Osteoblast (primary cell): ENCODE measurements at regions not wholly inside any gene's neighbourhood (a gene's known extent, or its start where the extent isn't known, plus 50 kb on each side); places are given as distances from the start of the nearest gene placed in this dataset.
A peak's percentile ranks its signal among the peaks of the same experiment; 100 is the strongest.

Source experiments
- DNase-seq: peaks from one replicate; pipeline ENCODE4 v3.0.0; 2011; ENCODE audit warnings: low spot score, mixed read lengths; ENCODE audit not compliant: insufficient read length; ENCODE audit errors: missing footprints
- H2AFZ ChIP-seq: 2 replicates; pipeline ENCODE4 v1.6.0; 2011; ENCODE audit warnings: mild to moderate bottlenecking, low read length
- H3K27ac ChIP-seq: 2 replicates; pipeline ENCODE4 v1.5.1; 2011; ENCODE audit warnings: mild to moderate bottlenecking, low read depth, low read length, moderate library complexity
- H3K27me3 ChIP-seq: 2 replicates; pipeline ENCODE4 v1.6.0; 2012; ENCODE audit warnings: mild to moderate bottlenecking, control low read depth, inconsistent platforms, low read length, moderate library complexity; ENCODE audit not compliant: insufficient read depth
- H3K36me3 ChIP-seq: 2 replicates; pipeline ENCODE4 v1.5.1; 2011; ENCODE audit warnings: mild to moderate bottlenecking, low read length, control low read depth, moderate library complexity; ENCODE audit not compliant: insufficient read depth
- H3K4me1 ChIP-seq: 2 replicates; pipeline ENCODE4 v1.5.1; 2011; ENCODE audit warnings: mild to moderate bottlenecking, low read length, control low read depth, moderate library complexity; ENCODE audit not compliant: insufficient read depth
- H3K4me2 ChIP-seq: 2 replicates; pipeline ENCODE4 v1.6.0; 2011; ENCODE audit warnings: mild to moderate bottlenecking, low read length; ENCODE audit not compliant: insufficient read depth
- H3K4me3 ChIP-seq: fragments of 200-600 bp; sonication (generic); 3 replicates; pipeline ENCODE4 v1.5.1; 2012; ENCODE audit warnings: mild to moderate bottlenecking, low read length, inconsistent platforms; ENCODE audit not compliant: insufficient read depth
- H3K79me2 ChIP-seq: 2 replicates; pipeline ENCODE4 v1.6.0; 2012; ENCODE audit warnings: mild to moderate bottlenecking, low read length, control low read depth, inconsistent platforms; ENCODE audit not compliant: insufficient read depth
- H3K9me3 ChIP-seq: 2 replicates; pipeline ENCODE4 v1.5.1; 2011; ENCODE audit warnings: low read depth, low read length, control low read depth
- H4K20me1 ChIP-seq: 2 replicates; pipeline ENCODE4 v1.6.0; 2012; ENCODE audit warnings: mild to moderate bottlenecking, low read length, control low read depth; ENCODE audit not compliant: insufficient read depth
- TF ChIP-seq, protein P1 (sequence below): IDR thresholded peaks from 2 replicates; pipeline ENCODE4 v1.5.1; 2011; ENCODE audit warnings: mild to moderate bottlenecking, low read depth, low read length, moderate library complexity; ENCODE audit errors: extremely low read depth

DNA sequence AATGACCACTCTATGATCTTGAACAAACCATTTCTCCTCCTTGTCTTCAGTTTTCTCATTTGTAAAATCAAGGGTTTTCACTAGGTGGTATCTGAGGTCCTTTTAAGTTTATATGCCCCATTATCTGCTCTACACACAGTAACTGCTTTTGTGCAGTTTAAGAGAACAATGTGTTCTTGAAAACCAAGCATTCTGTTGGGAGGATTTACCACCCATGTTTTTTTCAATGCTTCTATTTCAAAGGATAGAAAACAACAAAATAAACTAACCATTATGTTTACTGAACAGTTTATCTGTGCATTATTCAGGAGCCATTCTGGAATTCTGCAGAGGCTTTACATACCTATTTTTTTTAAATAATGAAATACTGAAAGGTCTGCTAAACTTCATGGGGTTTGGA is 67.6 kb upstream of the C3orf49 start:
- Histone ChIP-seq H2AFZ (no peak overlapping the region), H3K4me3 (no peak overlapping the region), H4K20me1 (no peaks in the 10 kb centered on the region), H3K36me3 (no peaks in the 10 kb centered on the region), H3K27me3 (no peaks in the 10 kb centered on the region), H3K9me3 (no peaks in the 10 kb centered on the region), H3K4me1 (no peaks in the 10 kb centered on the region), H3K79me2 (no peaks in the 10 kb centered on the region), H3K4me2 (no peak overlapping the region), H3K27ac (no peak overlapping the region)
- no peak for DNase-seq
- TF ChIP-seq, protein P1, sequence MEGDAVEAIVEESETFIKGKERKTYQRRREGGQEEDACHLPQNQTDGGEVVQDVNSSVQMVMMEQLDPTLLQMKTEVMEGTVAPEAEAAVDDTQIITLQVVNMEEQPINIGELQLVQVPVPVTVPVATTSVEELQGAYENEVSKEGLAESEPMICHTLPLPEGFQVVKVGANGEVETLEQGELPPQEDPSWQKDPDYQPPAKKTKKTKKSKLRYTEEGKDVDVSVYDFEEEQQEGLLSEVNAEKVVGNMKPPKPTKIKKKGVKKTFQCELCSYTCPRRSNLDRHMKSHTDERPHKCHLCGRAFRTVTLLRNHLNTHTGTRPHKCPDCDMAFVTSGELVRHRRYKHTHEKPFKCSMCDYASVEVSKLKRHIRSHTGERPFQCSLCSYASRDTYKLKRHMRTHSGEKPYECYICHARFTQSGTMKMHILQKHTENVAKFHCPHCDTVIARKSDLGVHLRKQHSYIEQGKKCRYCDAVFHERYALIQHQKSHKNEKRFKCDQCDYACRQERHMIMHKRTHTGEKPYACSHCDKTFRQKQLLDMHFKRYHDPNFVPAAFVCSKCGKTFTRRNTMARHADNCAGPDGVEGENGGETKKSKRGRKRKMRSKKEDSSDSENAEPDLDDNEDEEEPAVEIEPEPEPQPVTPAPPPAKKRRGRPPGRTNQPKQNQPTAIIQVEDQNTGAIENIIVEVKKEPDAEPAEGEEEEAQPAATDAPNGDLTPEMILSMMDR: no peak

DNA sequence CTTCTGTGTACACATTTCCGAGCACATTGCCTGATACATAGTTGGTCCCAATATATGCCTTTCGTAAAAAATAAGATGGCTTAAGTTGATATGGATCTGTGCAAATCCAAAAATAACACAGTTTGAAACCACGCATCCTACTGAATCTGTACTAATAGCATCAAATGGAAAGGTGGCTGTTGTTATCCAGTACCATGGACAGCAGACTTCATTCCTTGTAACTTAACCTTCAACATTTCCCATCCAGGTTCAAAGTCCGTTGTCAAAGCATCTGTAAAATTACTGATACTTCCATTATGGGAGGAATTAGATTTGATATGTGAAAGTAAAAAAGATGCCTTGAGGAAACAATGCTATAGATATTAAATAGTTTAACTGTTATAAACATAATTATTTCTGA is 65.5 kb upstream of the C3orf49 start:
- H3K9me3 ChIP-seq: no peaks in the 10 kb centered on the region
- no peak overlapping the region for H3K4me2 ChIP-seq
- no peak for DNase-seq
- H4K20me1 ChIP-seq: no peaks in the 10 kb centered on the region
- H3K27me3 ChIP-seq: no peaks in the 10 kb centered on the region
- H3K4me1 ChIP-seq: no peaks in the 10 kb centered on the region
- no peak overlapping the region for H3K27ac ChIP-seq
- no peaks in the 10 kb centered on the region for H3K36me3 ChIP-seq
- TF ChIP-seq, protein P1: no peak
- no peak overlapping the region for H2AFZ ChIP-seq
- no peak overlapping the region for H3K4me3 ChIP-seq
- H3K79me2 ChIP-seq: no peaks in the 10 kb centered on the region

DNA sequence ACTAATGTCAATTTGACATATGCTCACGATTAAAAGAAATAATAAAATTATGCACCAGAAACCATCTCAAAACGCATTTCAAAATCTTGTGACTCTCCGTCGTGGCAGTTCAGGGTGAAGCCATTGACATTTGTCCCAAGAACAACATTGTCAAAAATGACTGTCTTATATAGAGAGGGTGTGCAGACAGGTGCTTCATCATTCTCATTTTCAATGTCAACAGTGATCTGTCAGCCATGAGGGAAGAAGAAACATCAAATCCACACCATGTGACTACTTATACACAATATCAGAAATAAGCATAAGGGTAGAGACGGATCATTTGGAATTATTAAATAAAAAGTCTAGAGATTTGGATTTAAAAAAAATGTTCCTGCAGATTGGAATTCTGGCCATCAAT is 65.1 kb upstream of the C3orf49 start:
- no peak for DNase-seq
- H4K20me1 ChIP-seq: no peaks in the 10 kb centered on the region

DNA sequence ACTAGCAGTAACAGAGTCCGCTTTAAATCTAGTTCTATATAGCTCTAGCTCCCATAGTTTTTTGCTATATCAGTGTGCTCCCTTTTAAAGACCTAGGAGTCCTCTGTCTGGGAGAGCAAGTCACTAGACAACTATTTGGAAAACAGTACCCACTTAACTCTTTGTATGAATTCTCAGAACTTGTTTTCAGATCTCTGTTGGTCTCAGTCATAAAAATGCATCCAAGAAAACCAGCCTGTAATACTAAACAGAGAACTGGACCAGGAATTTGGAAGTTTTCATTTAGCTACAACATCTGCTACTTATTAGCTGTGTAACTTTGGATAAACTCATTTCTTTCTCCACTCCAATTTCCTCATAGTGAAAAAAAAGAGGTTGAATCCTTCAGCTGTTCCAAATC is 56.9 kb upstream of the C3orf49 start:
- Histone ChIP-seq H3K4me3 (peak overlapping the region; percentile 59), H2AFZ (no peak overlapping the region), H3K4me1 (peaks cover 12% of the 10 kb centered on the region), H3K79me2 (no peaks in the 10 kb centered on the region), H3K4me2 (peak overlapping the region; percentile 67), H3K36me3 (no peaks in the 10 kb centered on the region), H4K20me1 (no peaks in the 10 kb centered on the region), H3K27me3 (no peaks in the 10 kb centered on the region), H3K27ac (peak overlapping the region; percentile 9), H3K9me3 (no peaks in the 10 kb centered on the region)
- TF ChIP-seq, protein P1: no peak
- DNase-seq: peak; percentile 42

More for the DNA sequence above, 65.1 kb upstream of the C3orf49 start:
- no peak overlapping the region for H3K4me3 ChIP-seq
- no peak overlapping the region for H3K4me2 ChIP-seq
- no peaks in the 10 kb centered on the region for H3K27me3 ChIP-seq
- H3K4me1 ChIP-seq: no peaks in the 10 kb centered on the region
- no peaks in the 10 kb centered on the region for H3K9me3 ChIP-seq
- H3K36me3 ChIP-seq: no peaks in the 10 kb centered on the region
- TF ChIP-seq, protein P1: no peak
- no peaks in the 10 kb centered on the region for H3K79me2 ChIP-seq
- H3K27ac ChIP-seq: no peak overlapping the region
- no peak overlapping the region for H2AFZ ChIP-seq
